Trophoblast cell (in vitro differentiated cells and primary cell): ENCODE measurements at regions not wholly inside any gene's neighbourhood (a gene's known extent, or its start where the extent isn't known, plus 50 kb on each side); places are given as distances from the start of the nearest gene placed in this dataset.
"Not testable (repeated sequence)": the region's sequence is repeated elsewhere in the genome, so short reads cannot be mapped to it uniquely, and the experiment has no call there.

Experiments
- DNase-seq, 2 donors: peaks; one replicate each; pipeline ENCODE4 v3.0.0-alpha.2; 2016
- H2AFZ ChIP-seq: 2 replicates; pipeline ENCODE4 v1.6.1; 2013; ENCODE audit warnings: low read length, moderate library complexity, mild to moderate bottlenecking; ENCODE audit not compliant: insufficient read depth, poor library complexity
- H2AK5ac ChIP-seq: 2 replicates; pipeline ENCODE4 v1.6.1; 2013; ENCODE audit warnings: mild to moderate bottlenecking, low read length
- H2BK120ac ChIP-seq: 2 replicates; pipeline ENCODE4 v1.6.1; 2013; ENCODE audit warnings: low read length, mild to moderate bottlenecking, moderate library complexity; ENCODE audit not compliant: insufficient read depth, poor library complexity
- H2BK12ac ChIP-seq: 2 replicates; pipeline ENCODE4 v1.6.1; 2013; ENCODE audit warnings: mild to moderate bottlenecking, low read length, moderate library complexity
- H2BK5ac ChIP-seq: 2 replicates; pipeline ENCODE4 v1.6.1; 2013; ENCODE audit warnings: low read length, low read depth, moderate library complexity, mild to moderate bottlenecking; ENCODE audit not compliant: poor library complexity
- H3K14ac ChIP-seq: 2 replicates; pipeline ENCODE4 v1.6.1; 2013; ENCODE audit warnings: mild to moderate bottlenecking, low read length
- H3K18ac ChIP-seq: 2 replicates; pipeline ENCODE4 v1.6.1; 2013; ENCODE audit warnings: mild to moderate bottlenecking, low read length
- H3K23ac ChIP-seq: 2 replicates; pipeline ENCODE4 v1.6.1; 2013; ENCODE audit warnings: low read length
- H3K27ac ChIP-seq: 2 replicates; pipeline ENCODE4 v1.5.1; 2013; ENCODE audit warnings: low read depth, mild to moderate bottlenecking, inconsistent platforms, low read length, moderate library complexity
- H3K27me3 ChIP-seq: 2 replicates; pipeline ENCODE4 v1.6.1; 2013; ENCODE audit warnings: inconsistent platforms, mild to moderate bottlenecking, low read length, moderate library complexity; ENCODE audit not compliant: insufficient read depth
- H3K36me3 ChIP-seq, 2 experiments: 1 replicate in 1 of 2; 2 replicates in 1 of 2; pipeline ENCODE4 v1.6.1; 2013; ENCODE audit warnings: low read length in 2 of 2, mild to moderate bottlenecking in 2 of 2, moderate library complexity in 1 of 2; ENCODE audit not compliant: insufficient read depth in 2 of 2, control insufficient read depth in 1 of 2
- H3K4ac ChIP-seq: 2 replicates; pipeline ENCODE4 v1.6.1; 2013; ENCODE audit warnings: low read depth, mild to moderate bottlenecking, low read length, moderate library complexity
- H3K4me1 ChIP-seq, 2 experiments: 1 replicate in 1 of 2; 2 replicates in 1 of 2; pipeline ENCODE4 v1.6.1; 2013; ENCODE audit warnings: low read length in 2 of 2, mild to moderate bottlenecking in 2 of 2, moderate library complexity in 1 of 2; ENCODE audit not compliant: insufficient read depth in 2 of 2, control insufficient read depth in 1 of 2
- H3K4me2 ChIP-seq: 2 replicates; pipeline ENCODE4 v1.6.1; 2013; ENCODE audit warnings: inconsistent platforms, mild to moderate bottlenecking, low read length, moderate library complexity
- H3K4me3 ChIP-seq: 2 replicates; pipeline ENCODE4 v1.5.1; 2013; ENCODE audit warnings: mild to moderate bottlenecking, low read depth, low read length, inconsistent platforms
- H3K79me1 ChIP-seq: one replicate; pipeline ENCODE4 v1.6.1; 2013; ENCODE audit warnings: low read length
- H3K79me2 ChIP-seq: 2 replicates; pipeline ENCODE4 v1.6.1; 2013; ENCODE audit warnings: low read length, mild to moderate bottlenecking; ENCODE audit not compliant: control insufficient read depth, insufficient read depth, poor library complexity
- H3K9ac ChIP-seq: 2 replicates; pipeline ENCODE4 v1.6.1; 2013; ENCODE audit warnings: mild to moderate bottlenecking, low read length
- H3K9me3 ChIP-seq: 2 replicates; pipeline ENCODE4 v1.6.1; 2013; ENCODE audit warnings: low read depth, mild to moderate bottlenecking, control low read depth, inconsistent platforms, low read length; ENCODE audit not compliant: insufficient read depth
- H4K12ac ChIP-seq: 2 replicates; pipeline ENCODE4 v1.6.1; 2013; ENCODE audit warnings: low read depth, mild to moderate bottlenecking, low read length, moderate library complexity
- H4K8ac ChIP-seq: 2 replicates; pipeline ENCODE4 v1.6.1; 2013; ENCODE audit warnings: low read depth, mild to moderate bottlenecking, low read length, moderate library complexity
- H4K91ac ChIP-seq: one replicate; pipeline ENCODE4 v1.6.1; 2013; ENCODE audit warnings: low read depth, mild to moderate bottlenecking, low read length, moderate library complexity
- WGBS: extraction: QIAGEN DNeasy Blood & Tissue Kit; methylation state at CpG from one replicate; pipeline ENCODE4 v1.1.7; 2013; ENCODE audit warnings: missing lambda C conversion rate; ENCODE audit not compliant: insufficient read length, insufficient coverage; ENCODE audit errors: extremely low coverage; 5-methylcytosine and 5-hydroxymethylcytosine counted together

- no peaks in the 10 kb centered on the region for H3K27me3 ChIP-seq
- H3K36me3 ChIP-seq, result no peaks in the 10 kb centered on the region
- no peak overlapping the region for H2AFZ ChIP-seq
- H3K4ac ChIP-seq, result no peak overlapping the region
- H4K12ac ChIP-seq, result no peak overlapping the region
- H2BK12ac ChIP-seq, result no peak overlapping the region
- H3K79me1 ChIP-seq, result no peaks in the 10 kb centered on the region
- no peak overlapping the region for H2BK120ac ChIP-seq
- H3K4me3 ChIP-seq, result no peak overlapping the region
- H3K9ac ChIP-seq, result no peak overlapping the region
- H4K91ac ChIP-seq, result no peak overlapping the region
- no peak overlapping the region for H2BK5ac ChIP-seq
- H2AK5ac ChIP-seq, result no peak overlapping the region
- no peak overlapping the region for H3K4me2 ChIP-seq
- H3K14ac ChIP-seq, result no peak overlapping the region
- whole genome bisulfite sequencing, result no CpG with 5 or more reads among the region's 3 CpGs
- H3K27ac ChIP-seq, result no peak overlapping the region
- H3K9me3 ChIP-seq, result no peaks in the 10 kb centered on the region
- H3K18ac ChIP-seq, result no peak overlapping the region
- H3K4me1 ChIP-seq, result no peaks in the 10 kb centered on the region
- no peak overlapping the region for H4K8ac ChIP-seq
- H3K79me2 ChIP-seq, result no peaks in the 10 kb centered on the region
- peak; percentile 74 to 97 for DNase-seq
- no peak overlapping the region for H3K23ac ChIP-seq
These were observed 78.9 kb upstream of the ZNF462 start for GRCh38 chr9:106784076-106784475.

GRCh38 chr9:106785200-106785599 lies 77.8 kb upstream of the ZNF462 start:
- Histone ChIP-seq H3K4me1 (no peaks in the 10 kb centered on the region), H3K79me1 (no peaks in the 10 kb centered on the region), H2AK5ac (no peak overlapping the region), H2BK12ac (no peak overlapping the region), H3K4me2 (no peak overlapping the region), H4K91ac (no peak overlapping the region), H3K4me3 (no peak overlapping the region), H3K14ac (no peak overlapping the region), H3K27me3 (no peaks in the 10 kb centered on the region), H3K79me2 (no peaks in the 10 kb centered on the region), H4K12ac (no peak overlapping the region), H3K9ac (no peak overlapping the region), H3K18ac (no peak overlapping the region), H3K36me3 (no peaks in the 10 kb centered on the region), H4K8ac (no peak overlapping the region), H3K4ac (no peak overlapping the region), H2BK120ac (no peak overlapping the region), H3K27ac (no peak overlapping the region), H2BK5ac (no peak overlapping the region), H3K23ac (no peak overlapping the region), H2AFZ (no peak overlapping the region), H3K9me3 (no peaks in the 10 kb centered on the region)
- DNase-seq, result peak; percentile 65 to 92
- no CpG with 5 or more reads among the region's 3 CpGs for WGBS

- H4K12ac ChIP-seq, H3K18ac ChIP-seq: not testable (repeated sequence)
These were observed 74.9 kb upstream of the ZNF462 start for GRCh38 chr9:106788021-106788420.

DNA sequence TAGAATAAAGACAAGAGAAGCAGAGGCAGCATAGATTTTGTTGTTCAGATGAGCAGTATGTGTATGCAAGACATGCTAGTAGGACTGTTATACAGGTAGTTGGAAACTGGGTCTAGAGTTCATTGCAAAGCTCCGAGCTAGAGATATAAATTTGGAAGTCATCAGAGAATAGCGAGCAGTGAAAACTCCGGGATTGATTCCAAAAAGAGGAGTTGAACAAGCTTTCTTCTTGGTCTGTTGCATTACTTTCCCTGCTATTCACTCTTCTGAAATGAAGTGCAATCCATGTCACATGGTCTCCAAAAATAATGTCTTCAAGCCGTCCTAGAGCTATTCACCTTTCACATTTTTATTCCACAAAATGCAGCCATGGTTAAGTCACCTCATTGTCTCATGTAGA lies 67.9 kb upstream of the ZNF462 start:
- H4K12ac ChIP-seq, result no peak overlapping the region
- H3K4me1 ChIP-seq, result peaks cover 4 to 10% of the 10 kb centered on the region in 2 experiments
- no peak overlapping the region for H2BK12ac ChIP-seq
- no peak overlapping the region for H3K23ac ChIP-seq
- no peaks in the 10 kb centered on the region for H3K36me3 ChIP-seq
- no peaks in the 10 kb centered on the region for H3K9me3 ChIP-seq
- H3K9ac ChIP-seq, result no peak overlapping the region
- no peak overlapping the region for H4K8ac ChIP-seq
- no peak overlapping the region for H3K4me2 ChIP-seq
- H3K4ac ChIP-seq, result no peak overlapping the region
- H2BK5ac ChIP-seq, result no peak overlapping the region
- no peak overlapping the region for H3K4me3 ChIP-seq
- H2AK5ac ChIP-seq, result no peak overlapping the region
- WGBS, result no CpG with 5 or more reads among the region's 4 CpGs
- H2BK120ac ChIP-seq, result no peak overlapping the region
- no peak overlapping the region for H3K27ac ChIP-seq
- H3K18ac ChIP-seq, result no peak overlapping the region
- H3K79me1 ChIP-seq, result peaks cover 16% of the 10 kb centered on the region
- no peaks in the 10 kb centered on the region for H3K27me3 ChIP-seq
- no peak overlapping the region for H4K91ac ChIP-seq
- no peak for DNase-seq
- H3K79me2 ChIP-seq, result no peaks in the 10 kb centered on the region
- H2AFZ ChIP-seq, result no peak overlapping the region
- no peak overlapping the region for H3K14ac ChIP-seq

More at GRCh38 chr9:106788021-106788420, 74.9 kb upstream of the ZNF462 start:
- not testable (repeated sequence) for H3K23ac ChIP-seq, H3K9me3 ChIP-seq, H3K79me1 ChIP-seq, H2AFZ ChIP-seq, H2BK12ac ChIP-seq, H4K8ac ChIP-seq, H3K27me3 ChIP-seq, H2BK120ac ChIP-seq, H3K4ac ChIP-seq, H3K4me1 ChIP-seq, H3K4me3 ChIP-seq, H2BK5ac ChIP-seq, H3K9ac ChIP-seq, H3K79me2 ChIP-seq, H2AK5ac ChIP-seq, H3K4me2 ChIP-seq, H3K14ac ChIP-seq, H3K36me3 ChIP-seq, H4K91ac ChIP-seq, H3K27ac ChIP-seq
- WGBS, result no CpG with 5 or more reads among the region's 2 CpGs
- peak; percentile 62 to 79 for DNase-seq
